B cell (primary cell): ENCODE measurements at regions not wholly inside any gene's neighbourhood (a gene's known extent, or its start where the extent isn't known, plus 50 kb on each side); places are given as distances from the start of the nearest gene placed in this dataset.

Source experiments
- ATAC-seq: fragments of 200-7000 bp; cut with Tn5 transposase; one replicate; pipeline ENCODE4 v1.10.0; 2021; ENCODE audit warnings: low read depth, mild to moderate bottlenecking, moderate number of reproducible peaks, moderate library complexity
- CTCF ChIA-PET: fragments of 350-600 bp; sonication (Branson Sonifier 250); formaldehyde crosslinking; loops from one replicate; lab custom pipeline; 2021; ENCODE audit warnings: antibody characterized with exemption, inconsistent platforms; lab: Charles Lee
- POLR2A ChIA-PET: fragments of 350-600 bp; sonication (Branson Sonifier 250); formaldehyde crosslinking; loops from one replicate; lab custom pipeline; 2021; ENCODE audit warnings: antibody characterized with exemption; lab: Charles Lee
- DNase-seq: peaks from one replicate; pipeline ENCODE4 v3.0.0; 2013
- H2AFZ ChIP-seq: 2 replicates; pipeline ENCODE4 v1.6.1; 2012; ENCODE audit warnings: mild to moderate bottlenecking, low read depth, low read length; ENCODE audit not compliant: insufficient read depth, poor library complexity, severe bottlenecking
- H3K27ac ChIP-seq, 2 donors: 1 replicate in 1 of 2; 2 replicates in 1 of 2; pipeline ENCODE4 v1.5.1; 2012 to 2013; ENCODE audit warnings: low read length in 2 of 2, mild to moderate bottlenecking in 2 of 2, moderate library complexity in 1 of 2
- H3K27me3 ChIP-seq, 4 experiments: fragments of 200-600 bp in 1 of 4; sonication (generic) in 1 of 4; replicated peaks in 1 of 4; 1 replicate in 2 of 4; 2 replicates in 2 of 4; pipeline versions ENCODE4 v1.6.1 to v1.7.0; 2013 to 2016; ENCODE audit warnings: low read length in 3 of 4, mild to moderate bottlenecking in 2 of 4, mixed read lengths in 1 of 4, moderate library complexity in 1 of 4; ENCODE audit not compliant: insufficient read depth in 4 of 4, control insufficient read depth in 3 of 4; ENCODE audit errors: control extremely low read depth in 1 of 4
- H3K36me3 ChIP-seq, 2 experiments: replicated peaks in 1 of 2; 1 replicate in 1 of 2; 2 replicates in 1 of 2; pipeline versions ENCODE4 v1.6.1 to v1.7.1; 2013; ENCODE audit warnings: low read length in 1 of 2; ENCODE audit not compliant: insufficient read depth in 2 of 2, control insufficient read depth in 1 of 2; ENCODE audit errors: control extremely low read depth in 1 of 2, extremely low read depth in 1 of 2
- H3K4me1 ChIP-seq, 2 donors: fragments of 200-600 bp in 1 of 2; sonication (generic) in 1 of 2; 1 replicate in 1 of 2; 2 replicates in 1 of 2; pipeline versions ENCODE4 v1.5.1 to v1.6.1; 2013 to 2017; ENCODE audit warnings: low read length in 2 of 2; ENCODE audit not compliant: control insufficient read depth in 2 of 2, insufficient read depth in 2 of 2
- H3K4me2 ChIP-seq: replicated peaks from 2 replicates; pipeline ENCODE3; 2012; ENCODE audit warnings: mild to moderate bottlenecking, low read depth, low read length; ENCODE audit not compliant: poor library complexity, severe bottlenecking
- H3K4me3 ChIP-seq, 5 experiments: fragments of 200-600 bp in 1 of 5; sonication (generic) in 1 of 5; 1 replicate in 3 of 5; 2 replicates in 2 of 5; pipeline versions ENCODE4 v1.5.1 to v1.7.0; 2011 to 2016; ENCODE audit warnings: low read length in 4 of 5, mild to moderate bottlenecking in 4 of 5, low read depth in 2 of 5, control low read depth in 1 of 5, moderate library complexity in 1 of 5; ENCODE audit not compliant: insufficient read depth in 1 of 5; ENCODE audit errors: control extremely low read depth in 1 of 5, extremely low read depth in 1 of 5
- H3K79me2 ChIP-seq: fragments of 200-600 bp; sonication (generic); one replicate; pipeline ENCODE4 v1.6.0; 2016; ENCODE audit warnings: low read length; ENCODE audit not compliant: control insufficient read depth, insufficient read depth
- H3K9ac ChIP-seq: fragments of 200-600 bp; sonication (generic); 2 replicates; pipeline ENCODE4 v1.6.1; 2017; ENCODE audit warnings: mild to moderate bottlenecking, low read length, moderate library complexity
- H3K9me3 ChIP-seq, 3 donors: one replicate each; pipeline versions ENCODE4 v1.6.1 to v1.7.1; 2013; ENCODE audit warnings: low read length in 2 of 3; ENCODE audit not compliant: control insufficient read depth in 2 of 3, insufficient read depth in 1 of 3; ENCODE audit errors: control extremely low read depth in 1 of 3
- H4K20me1 ChIP-seq: 2 replicates; pipeline ENCODE4 v1.6.0; 2012; ENCODE audit warnings: mild to moderate bottlenecking, low read length; ENCODE audit not compliant: insufficient read depth, control insufficient read depth, poor library complexity, severe bottlenecking
- H3K27ac Mint-ChIP-seq: one replicate; pipeline ENCODE4 v1.8.0; 2021; ENCODE audit warnings: mixed read lengths
- H3K27me3 Mint-ChIP-seq: one replicate; pipeline ENCODE4 v1.8.0; 2021; ENCODE audit warnings: mixed read lengths
- H3K4me1 Mint-ChIP-seq: one replicate; pipeline ENCODE4 v1.8.0; 2021; ENCODE audit warnings: mixed read lengths
- H3K4me3 Mint-ChIP-seq: one replicate; pipeline ENCODE4 v1.8.0; 2021; ENCODE audit warnings: mixed read lengths
- H3K9me3 Mint-ChIP-seq: one replicate; pipeline ENCODE4 v1.8.0; 2022; ENCODE audit warnings: mixed read lengths; ENCODE audit not compliant: insufficient read depth
- CTCF ChIP-seq: fragments of 200-600 bp; IDR thresholded peaks from one replicate; pipeline ENCODE4 v1.8.0; 2022; ENCODE audit warnings: antibody characterized with exemption, mild to moderate bottlenecking
- EZH2 ChIP-seq: IDR thresholded peaks from 2 replicates; pipeline ENCODE4 v1.6.1; 2012; ENCODE audit warnings: borderline replicate concordance, low read depth, mild to moderate bottlenecking, moderate library complexity, low read length; ENCODE audit not compliant: insufficient read depth, poor library complexity, severe bottlenecking
- WGBS: methylation state at CpG from one replicate; pipeline ENCODE4 v1.1.5; 2013; ENCODE audit warnings: missing lambda C conversion rate; ENCODE audit not compliant: insufficient coverage; 5-methylcytosine and 5-hydroxymethylcytosine counted together
- intact Hi-C: fragments of 100-400 bp; cut with micrococcal nuclease; formaldehyde crosslinking; loops from one replicate; pipeline ENCODE4 v1.10.0; 2022

- Histone ChIP-seq H3K4me1 (no peaks in the 10 kb centered on the region), H3K79me2 (no peaks in the 10 kb centered on the region), H3K9me3 (no peaks in the 10 kb centered on the region), H3K36me3 (no peaks in the 10 kb centered on the region), H4K20me1 (no peaks in the 10 kb centered on the region), H3K9ac (no peak overlapping the region), H3K4me2 (no peak overlapping the region), H3K27me3 (peaks cover 0 to 5% (median 2%) of the 10 kb centered on the region in 4 experiments), H2AFZ (no peak overlapping the region), H3K27ac (no peak overlapping the region), H3K4me3 (no peak overlapping the region)
- no peak for TF ChIP-seq CTCF
- no peak for TF ChIP-seq EZH2
- Mint-ChIP-seq H3K4me3 (no peak overlapping the region), H3K4me1 (peaks cover 1% of the 10 kb centered on the region), H3K27me3 (peaks cover 18% of the 10 kb centered on the region), H3K27ac (no peak overlapping the region), H3K9me3 (no peaks in the 10 kb centered on the region)
- 19% methylated on average over 3 of the region's 5 CpGs for WGBS
- ChIA-PET POLR2A (no interaction called here), CTCF (no interaction called here)
- intact Hi-C loops, result no loop called here
- ATAC-seq (no peak), DNase-seq (no peak)
These were observed 153.5 kb downstream of the RPLP1 start for GRCh38 chr15:69606144-69606543.

GRCh38 chr15:69606921-69607500 lies 154.4 kb downstream of the RPLP1 start:
- Histone ChIP-seq H3K79me2 (no peaks in the 10 kb centered on the region), H3K27me3 (peaks cover 0 to 5% (median 2%) of the 10 kb centered on the region in 4 experiments), H3K27ac (no peak overlapping the region), H3K9ac (no peak overlapping the region), H2AFZ (no peak overlapping the region), H3K36me3 (no peaks in the 10 kb centered on the region), H3K9me3 (no peaks in the 10 kb centered on the region), H3K4me3 (no peak overlapping the region), H3K4me1 (no peaks in the 10 kb centered on the region), H3K4me2 (no peak overlapping the region), H4K20me1 (no peaks in the 10 kb centered on the region)
- ChIA-PET POLR2A (no interaction called here), CTCF (no interaction called here)
- ATAC-seq (no peak), DNase-seq (no peak)
- Mint-ChIP-seq H3K27me3 (peaks cover 18% of the 10 kb centered on the region), H3K4me3 (no peak overlapping the region), H3K27ac (no peak overlapping the region), H3K4me1 (peaks cover 1% of the 10 kb centered on the region), H3K9me3 (no peaks in the 10 kb centered on the region)
- WGBS, result 93% methylated on average over 11 of the region's 11 CpGs
- intact Hi-C loops, result no loop called here
- TF ChIP-seq CTCF (no peak), EZH2 (no peak)
